Chondrocyte (in vitro differentiated cells): ENCODE measurements at regions not wholly inside any gene's neighbourhood (a gene's known extent, or its start where the extent isn't known, plus 50 kb on each side); places are given as distances from the start of the nearest gene placed in this dataset.

Source experiments
- DNase-seq: peaks from one replicate; pipeline ENCODE4 v3.0.0; 2021; ENCODE audit warnings: mixed read lengths, low spot score
- H3K27ac Mint-ChIP-seq: one replicate; pipeline ENCODE4 v1.8.0; 2021; ENCODE audit warnings: mild to moderate bottlenecking, moderate library complexity, mixed read lengths; ENCODE audit not compliant: unreplicated experiment
- H3K27me3 Mint-ChIP-seq: 2 replicates; pipeline ENCODE4 v1.8.0; 2021; ENCODE audit warnings: low read depth, mixed read lengths
- H3K36me3 Mint-ChIP-seq: 2 replicates; pipeline ENCODE4 v1.8.0; 2021; ENCODE audit warnings: low read depth, mixed read lengths
- H3K4me1 Mint-ChIP-seq: 2 replicates; pipeline ENCODE4 v1.8.0; 2021; ENCODE audit warnings: low read depth, mild to moderate bottlenecking, mixed read lengths
- H3K4me3 Mint-ChIP-seq: one replicate; pipeline ENCODE4 v1.8.0; 2021; ENCODE audit warnings: mild to moderate bottlenecking, moderate library complexity, mixed read lengths; ENCODE audit not compliant: unreplicated experiment
- H3K9me3 Mint-ChIP-seq: 2 replicates; pipeline ENCODE4 v1.8.0; 2021; ENCODE audit warnings: low read depth, mixed read lengths
- CTCF ChIP-seq: fragments of 200-600 bp; sonication (generic); IDR thresholded peaks from 2 replicates; pipeline ENCODE4 v1.5.0; 2021; ENCODE audit warnings: antibody characterized with exemption, mild to moderate bottlenecking, moderate library complexity

GRCh38 chr4:36930562-36931111, 313.9 kb upstream of the NWD2 start:
- no peak for TF ChIP-seq CTCF
- no peaks in the 10 kb centered on the region for H3K4me1 Mint-ChIP-seq
- peaks cover 8% of the 10 kb centered on the region for H3K9me3 Mint-ChIP-seq
- peaks cover 8% of the 10 kb centered on the region for H3K27me3 Mint-ChIP-seq
- no peaks in the 10 kb centered on the region for H3K36me3 Mint-ChIP-seq
- H3K4me3 Mint-ChIP-seq: no peak overlapping the region
- no peak for DNase-seq
- H3K27ac Mint-ChIP-seq: no peak overlapping the region

DNA sequence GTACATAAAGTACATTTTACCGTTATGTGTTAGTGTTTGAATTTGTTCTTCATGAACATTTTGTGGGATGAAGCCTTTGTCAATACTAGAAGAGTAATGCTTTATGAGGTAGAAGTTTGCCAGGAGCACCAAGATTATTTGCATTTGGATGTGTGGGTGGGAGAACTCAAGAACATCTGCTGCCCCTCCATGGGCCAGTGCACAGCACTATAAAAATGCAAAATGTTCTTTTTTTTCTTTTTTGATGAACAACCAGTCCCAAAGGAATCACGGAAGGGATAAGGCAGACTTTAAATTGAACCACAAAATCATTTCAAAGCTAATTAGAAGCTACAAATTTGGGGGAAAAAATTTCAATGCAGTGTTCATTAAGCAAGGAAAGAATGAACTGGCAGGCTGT, 300.3 kb upstream of the NWD2 start:
- Mint-ChIP-seq H3K4me3 (no peak overlapping the region), H3K27me3 (no peaks in the 10 kb centered on the region), H3K4me1 (no peaks in the 10 kb centered on the region), H3K9me3 (peaks cover 6% of the 10 kb centered on the region), H3K27ac (no peak overlapping the region), H3K36me3 (no peaks in the 10 kb centered on the region)
- TF ChIP-seq CTCF: no peak
- DNase-seq: no peak

DNA sequence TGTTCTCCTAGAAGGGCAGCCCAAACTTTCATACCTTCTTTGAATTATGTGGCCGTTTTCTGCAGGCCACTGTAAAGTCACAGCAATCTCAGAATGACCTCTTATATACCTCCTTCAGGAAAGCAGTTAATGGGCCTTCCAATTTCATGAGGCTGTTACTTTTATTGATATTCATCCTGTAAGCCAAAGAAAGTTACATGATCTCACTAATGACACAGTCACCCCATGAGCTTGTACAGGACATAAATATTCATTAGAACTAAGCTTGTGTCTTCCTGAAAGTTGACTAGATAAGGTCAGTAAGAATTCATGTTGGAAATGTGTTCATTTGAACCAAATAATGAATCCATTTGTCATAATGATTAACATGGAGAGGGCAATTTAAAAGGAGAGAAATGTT, 283.1 kb upstream of the NWD2 start:
- Mint-ChIP-seq H3K27me3 (peaks cover 3% of the 10 kb centered on the region), H3K4me1 (no peaks in the 10 kb centered on the region), H3K9me3 (no peaks in the 10 kb centered on the region), H3K36me3 (no peaks in the 10 kb centered on the region), H3K4me3 (no peak overlapping the region), H3K27ac (no peak overlapping the region)
- no peak for DNase-seq
- TF ChIP-seq CTCF: no peak

- no peak overlapping the region for H3K4me3 Mint-ChIP-seq
- no peaks in the 10 kb centered on the region for H3K36me3 Mint-ChIP-seq
- peaks cover 9% of the 10 kb centered on the region for H3K9me3 Mint-ChIP-seq
- H3K27me3 Mint-ChIP-seq: no peaks in the 10 kb centered on the region
- no peak for TF ChIP-seq CTCF
- DNase-seq: no peak
- H3K27ac Mint-ChIP-seq: no peak overlapping the region
- H3K4me1 Mint-ChIP-seq: no peaks in the 10 kb centered on the region
Observed at GRCh38 chr4:36966756-36967460, 277.6 kb upstream of the NWD2 start.

DNA sequence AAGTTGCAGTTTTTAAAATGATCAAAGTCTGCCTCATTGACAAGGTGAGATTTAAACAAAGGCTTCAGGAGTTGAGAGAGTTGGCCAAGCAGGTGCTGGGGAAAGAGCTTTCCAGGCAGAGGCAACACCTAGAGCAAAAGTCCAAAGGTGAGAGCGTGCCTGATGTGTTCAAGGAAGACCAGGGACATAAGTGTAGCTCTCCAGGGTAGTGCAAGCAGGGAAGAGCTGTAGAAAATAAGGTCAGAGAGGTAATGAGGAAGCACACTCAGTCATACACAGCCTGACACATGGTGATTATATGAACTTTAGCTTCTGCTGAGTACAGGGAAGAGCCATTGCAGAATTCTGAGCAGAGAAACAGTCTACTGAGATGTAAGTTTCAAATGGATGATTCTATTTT, 265.0 kb upstream of the NWD2 start:
- no peak for DNase-seq
- Mint-ChIP-seq H3K9me3 (no peaks in the 10 kb centered on the region), H3K4me3 (no peak overlapping the region), H3K27ac (no peak overlapping the region), H3K27me3 (peaks cover 7% of the 10 kb centered on the region), H3K36me3 (no peaks in the 10 kb centered on the region), H3K4me1 (no peaks in the 10 kb centered on the region)
- TF ChIP-seq CTCF: no peak
